Panc1 (cell line): ENCODE measurements at regions not wholly inside any gene's neighbourhood (a gene's known extent, or its start where the extent isn't known, plus 50 kb on each side); places are given as distances from the start of the nearest gene placed in this dataset.

Experiments
- ATAC-seq: fragments of 200-7000 bp; cut with Tn5 transposase; 2 replicates; pipeline ENCODE4 v1.9.1; 2020; ENCODE audit warnings: mild to moderate bottlenecking, moderate library complexity
- BruUV-seq: library from RNA; stranded (reverse); fragments of 400-500 nt; replicated peaks from 2 replicates; lab custom pipeline; 2021; lab: Mats Ljungman, UMichigan
- CTCF ChIA-PET: fragments of 300-600 bp; sonication (Branson Sonifier 250); formaldehyde crosslinking; loops from one replicate; lab custom pipeline; 2022; ENCODE audit warnings: antibody characterized with exemption; lab: Charles Lee
- POLR2A ChIA-PET: fragments of 300-600 bp; sonication (Branson Sonifier 250); formaldehyde crosslinking; loops from one replicate; lab custom pipeline; 2022; ENCODE audit warnings: antibody characterized with exemption; lab: Charles Lee
- DNase-seq: peaks from one replicate; pipeline ENCODE4 v3.0.0-alpha.2; 2010; ENCODE audit warnings: low read depth, low spot score
- H3K27ac ChIP-seq: 2 replicates; pipeline ENCODE4 v1.5.1; 2011; ENCODE audit warnings: mild to moderate bottlenecking, low read length, inconsistent platforms
- H3K27me3 ChIP-seq: fragments of 200-500 bp; sonication (Bioruptor generic); 2 replicates; pipeline ENCODE4 v1.6.0; 2014; ENCODE audit warnings: low read length, inconsistent platforms; ENCODE audit not compliant: control insufficient read depth, insufficient read depth
- H3K36me3 ChIP-seq: fragments of 200-500 bp; sonication (Bioruptor generic); 2 replicates; pipeline ENCODE4 v1.5.1; 2014; ENCODE audit warnings: inconsistent platforms, mild to moderate bottlenecking, low read length, moderate library complexity; ENCODE audit not compliant: control insufficient read depth, insufficient read depth
- H3K4me1 ChIP-seq: 2 replicates; pipeline ENCODE4 v1.5.1; 2011; ENCODE audit warnings: inconsistent platforms, mild to moderate bottlenecking, low read length, moderate library complexity; ENCODE audit not compliant: control insufficient read depth, insufficient read depth
- H3K4me3 ChIP-seq, 2 experiments: 2 replicates each; pipeline ENCODE4 v1.5.1; 2011 to 2012; ENCODE audit warnings: low read depth in 2 of 2, low read length in 2 of 2, mild to moderate bottlenecking in 2 of 2, inconsistent platforms in 1 of 2, moderate library complexity in 1 of 2
- H3K9me3 ChIP-seq: fragments of 200-500 bp; sonication (Bioruptor generic); 2 replicates; pipeline ENCODE4 v1.5.1; 2014; ENCODE audit warnings: low read depth, mild to moderate bottlenecking, inconsistent platforms, low read length, moderate library complexity; ENCODE audit not compliant: control insufficient read depth, insufficient read depth
- POLR2AphosphoS5 ChIP-seq: IDR thresholded peaks from 2 replicates; pipeline ENCODE4 v1.6.1; 2012; ENCODE audit warnings: mild to moderate bottlenecking, low read depth, low read length, moderate library complexity
- REST ChIP-seq, 2 experiments: IDR thresholded peaks; 2 replicates each; pipeline ENCODE4 v1.6.1; 2011 to 2012; ENCODE audit warnings: low read depth in 2 of 2, control low read depth in 1 of 2, low read length in 1 of 2, mild to moderate bottlenecking in 1 of 2, moderate library complexity in 1 of 2; ENCODE audit not compliant: insufficient read depth in 1 of 2
- SIN3A ChIP-seq: IDR thresholded peaks from 2 replicates; pipeline ENCODE4 v1.6.1; 2012; ENCODE audit warnings: low read depth, mild to moderate bottlenecking, low read length, moderate library complexity, borderline replicate concordance; ENCODE audit not compliant: insufficient read depth
- TCF7L2 ChIP-seq: IDR thresholded peaks from 2 replicates; pipeline ENCODE4 v1.6.1; 2011; ENCODE audit warnings: mild to moderate bottlenecking, low read depth, low read length, inconsistent platforms
- in situ Hi-C: cut with HindIII; loops from 2 replicates; pipeline ENCODE4 v1.10.0; 2016; ENCODE audit warnings: low sequenced_read_pairs, low pct_unique_long_range_greater_than_20kb
- intact Hi-C: fragments of 100-400 bp; cut with micrococcal nuclease; formaldehyde crosslinking; loops from one replicate; pipeline ENCODE4 v1.10.0; 2022; ENCODE audit not compliant: unreplicated experiment
- TF ChIP-seq, protein P1 (sequence below): fragments of 450-650 bp; IDR thresholded peaks from 2 replicates; pipeline ENCODE4 v1.5.1; 2017; ENCODE audit warnings: mild to moderate bottlenecking

DNA sequence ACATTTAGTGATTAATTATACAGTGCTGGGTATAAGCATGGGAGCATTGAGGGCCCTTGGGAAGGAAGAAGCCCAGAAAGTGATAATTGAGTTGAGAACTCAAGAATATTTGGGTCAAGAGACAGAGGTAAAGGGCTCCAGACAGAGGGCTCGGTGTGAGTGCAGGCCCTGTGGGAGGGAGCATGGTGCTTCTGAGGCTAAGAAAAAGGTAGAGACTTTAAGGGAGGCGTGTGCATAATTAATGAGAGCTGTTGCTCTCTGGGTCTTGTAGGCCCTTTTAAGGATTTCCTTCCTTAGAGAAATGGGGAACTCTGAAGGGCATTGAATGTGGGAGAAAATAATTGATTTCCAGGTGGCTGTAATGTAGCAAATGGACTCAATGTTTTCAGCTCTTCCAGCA, 735.0 kb upstream of the POU3F3 start:
- H3K27me3 ChIP-seq: no peaks in the 10 kb centered on the region
- POLR2A ChIA-PET: no interaction called here
- no peak overlapping the region for H3K27ac ChIP-seq
- TF ChIP-seq TCF7L2 (no peak), POLR2AphosphoS5 (no peak), REST (IDR thresholded peaks at IDR 0.05; ENCODE audit: insufficient read depth in 1 of 2, low read depth in 2 of 2, low read length in 1 of 2) (no peak), SIN3A (no peak)
- TF ChIP-seq, protein P1, sequence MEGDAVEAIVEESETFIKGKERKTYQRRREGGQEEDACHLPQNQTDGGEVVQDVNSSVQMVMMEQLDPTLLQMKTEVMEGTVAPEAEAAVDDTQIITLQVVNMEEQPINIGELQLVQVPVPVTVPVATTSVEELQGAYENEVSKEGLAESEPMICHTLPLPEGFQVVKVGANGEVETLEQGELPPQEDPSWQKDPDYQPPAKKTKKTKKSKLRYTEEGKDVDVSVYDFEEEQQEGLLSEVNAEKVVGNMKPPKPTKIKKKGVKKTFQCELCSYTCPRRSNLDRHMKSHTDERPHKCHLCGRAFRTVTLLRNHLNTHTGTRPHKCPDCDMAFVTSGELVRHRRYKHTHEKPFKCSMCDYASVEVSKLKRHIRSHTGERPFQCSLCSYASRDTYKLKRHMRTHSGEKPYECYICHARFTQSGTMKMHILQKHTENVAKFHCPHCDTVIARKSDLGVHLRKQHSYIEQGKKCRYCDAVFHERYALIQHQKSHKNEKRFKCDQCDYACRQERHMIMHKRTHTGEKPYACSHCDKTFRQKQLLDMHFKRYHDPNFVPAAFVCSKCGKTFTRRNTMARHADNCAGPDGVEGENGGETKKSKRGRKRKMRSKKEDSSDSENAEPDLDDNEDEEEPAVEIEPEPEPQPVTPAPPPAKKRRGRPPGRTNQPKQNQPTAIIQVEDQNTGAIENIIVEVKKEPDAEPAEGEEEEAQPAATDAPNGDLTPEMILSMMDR: no peak
- H3K36me3 ChIP-seq: no peaks in the 10 kb centered on the region
- H3K9me3 ChIP-seq: no peaks in the 10 kb centered on the region
- ATAC-seq: no peak
- no peak for DNase-seq
- no peak overlapping the region for H3K4me3 ChIP-seq
- no TSS peak for BruUV-seq
- no peaks in the 10 kb centered on the region for H3K4me1 ChIP-seq
- CTCF ChIA-PET: no interaction called here
- in situ Hi-C loops: no loop called here
- intact Hi-C loops: no loop called here

DNA sequence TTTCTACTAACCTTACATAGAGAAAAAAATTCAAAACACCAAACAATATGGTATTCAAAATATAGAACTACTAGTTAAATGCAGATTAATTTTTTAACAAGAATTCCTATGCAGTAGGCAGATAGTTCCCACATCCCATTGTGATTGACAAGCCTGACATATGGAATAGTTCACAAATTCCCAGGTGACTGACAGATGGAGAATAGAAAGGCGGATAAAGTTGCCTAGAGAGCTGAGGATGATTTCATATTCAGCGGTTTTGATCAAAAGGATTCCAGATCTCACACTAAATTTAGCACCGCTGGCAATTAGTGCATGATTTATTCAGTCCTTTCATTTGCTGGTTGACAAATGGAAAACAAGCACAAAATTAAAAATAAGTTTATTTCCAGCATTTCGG, 733.7 kb upstream of the POU3F3 start:
- no peaks in the 10 kb centered on the region for H3K36me3 ChIP-seq
- H3K27ac ChIP-seq: no peak overlapping the region
- no peak for ATAC-seq
- intact Hi-C loops (no loop called here), in situ Hi-C loops (no loop called here)
- no peaks in the 10 kb centered on the region for H3K9me3 ChIP-seq
- ChIA-PET POLR2A (no interaction called here), CTCF (no interaction called here)
- DNase-seq: no peak
- H3K4me3 ChIP-seq: no peak overlapping the region
- no TSS peak for BruUV-seq
- TF ChIP-seq REST (IDR thresholded peaks at IDR 0.05; ENCODE audit: insufficient read depth in 1 of 2, low read depth in 2 of 2, low read length in 1 of 2) (no peak), TCF7L2 (no peak), SIN3A (no peak), POLR2AphosphoS5 (no peak)
- TF ChIP-seq, protein P1: no peak
- no peaks in the 10 kb centered on the region for H3K4me1 ChIP-seq
- H3K27me3 ChIP-seq: no peaks in the 10 kb centered on the region
